Neural crest cell (in vitro differentiated cells): ENCODE measurements at regions not wholly inside any gene's neighbourhood (a gene's known extent, or its start where the extent isn't known, plus 50 kb on each side); places are given as distances from the start of the nearest gene placed in this dataset.

Experiments used
- DNase-seq: peaks from one replicate; pipeline ENCODE4 v3.0.0; 2021; ENCODE audit warnings: low read depth, mixed read lengths, low spot score
- H3K27ac Mint-ChIP-seq: one replicate; pipeline ENCODE4 v1.8.0; 2021; ENCODE audit warnings: mild to moderate bottlenecking, mixed read lengths; ENCODE audit not compliant: unreplicated experiment
- H3K27me3 Mint-ChIP-seq: 2 replicates; pipeline ENCODE4 v1.8.0; 2021; ENCODE audit warnings: low read depth, mild to moderate bottlenecking, mixed read lengths
- H3K36me3 Mint-ChIP-seq: 2 replicates; pipeline ENCODE4 v1.8.0; 2021; ENCODE audit warnings: low read depth, mild to moderate bottlenecking, mixed read lengths
- H3K4me1 Mint-ChIP-seq: 2 replicates; pipeline ENCODE4 v1.8.0; 2021; ENCODE audit warnings: mixed read lengths
- H3K4me3 Mint-ChIP-seq: one replicate; pipeline ENCODE4 v1.8.0; 2021; ENCODE audit warnings: mild to moderate bottlenecking, mixed read lengths
- H3K9me3 Mint-ChIP-seq: 2 replicates; pipeline ENCODE4 v1.8.0; 2021; ENCODE audit warnings: mixed read lengths
- CTCF ChIP-seq: fragments of 200-600 bp; sonication (generic); conservative IDR thresholded peaks from 2 replicates; pipeline ENCODE4 v1.5.0; 2021; ENCODE audit warnings: antibody characterized with exemption, mild to moderate bottlenecking

GRCh38 chr18:43606795-43607194 lies 329.5 kb upstream of the SYT4 start:
- H3K27ac Mint-ChIP-seq = no peak overlapping the region
- peaks cover 12% of the 10 kb centered on the region for H3K9me3 Mint-ChIP-seq
- H3K4me3 Mint-ChIP-seq = no peak overlapping the region
- TF ChIP-seq CTCF = no peak
- no peaks in the 10 kb centered on the region for H3K27me3 Mint-ChIP-seq
- H3K4me1 Mint-ChIP-seq = no peaks in the 10 kb centered on the region
- peaks cover 19% of the 10 kb centered on the region for H3K36me3 Mint-ChIP-seq
- DNase-seq = no peak

GRCh38 chr18:43620936-43621335 lies 343.6 kb upstream of the SYT4 start:
- Mint-ChIP-seq H3K36me3 (no peaks in the 10 kb centered on the region), H3K27me3 (no peaks in the 10 kb centered on the region), H3K9me3 (no peaks in the 10 kb centered on the region), H3K4me3 (no peak overlapping the region), H3K27ac (no peak overlapping the region), H3K4me1 (no peaks in the 10 kb centered on the region)
- DNase-seq = no peak
- peak; percentile 84 for TF ChIP-seq CTCF

- no peaks in the 10 kb centered on the region for H3K9me3 Mint-ChIP-seq
- no peak for TF ChIP-seq CTCF
- H3K4me3 Mint-ChIP-seq = no peak overlapping the region
- no peaks in the 10 kb centered on the region for H3K27me3 Mint-ChIP-seq
- H3K4me1 Mint-ChIP-seq = no peaks in the 10 kb centered on the region
- H3K36me3 Mint-ChIP-seq = no peaks in the 10 kb centered on the region
- H3K27ac Mint-ChIP-seq = no peak overlapping the region
- DNase-seq = no peak
Observed at GRCh38 chr18:43622024-43622423, 344.7 kb upstream of the SYT4 start.

- Mint-ChIP-seq H3K36me3 (no peaks in the 10 kb centered on the region), H3K9me3 (no peaks in the 10 kb centered on the region), H3K4me1 (no peaks in the 10 kb centered on the region), H3K27ac (no peak overlapping the region), H3K27me3 (no peaks in the 10 kb centered on the region), H3K4me3 (no peak overlapping the region)
- TF ChIP-seq CTCF = no peak
- DNase-seq = no peak
Observed at GRCh38 chr18:43625582-43625981, 348.3 kb upstream of the SYT4 start.

- no peak for DNase-seq
- TF ChIP-seq CTCF = no peak
- Mint-ChIP-seq H3K4me3 (no peak overlapping the region), H3K27ac (no peak overlapping the region), H3K36me3 (no peaks in the 10 kb centered on the region), H3K27me3 (no peaks in the 10 kb centered on the region), H3K4me1 (no peaks in the 10 kb centered on the region), H3K9me3 (no peaks in the 10 kb centered on the region)
Observed at GRCh38 chr18:43627848-43628530, 350.7 kb upstream of the SYT4 start.
